Fibroblast of lung (primary cell): ENCODE measurements at regions not wholly inside any gene's neighbourhood (a gene's known extent, or its start where the extent isn't known, plus 50 kb on each side); places are given as distances from the start of the nearest gene placed in this dataset.

Source experiments
- CTCF ChIP-seq, 2 donors: IDR thresholded peaks in 1 of 2; conservative IDR thresholded peaks in 1 of 2; 1 replicate in 1 of 2; 2 replicates in 1 of 2; pipeline ENCODE4 v1.5.1; 2011 to 2012; ENCODE audit warnings: low read length in 2 of 2, control low read depth in 1 of 2, inconsistent platforms in 1 of 2, low read depth in 1 of 2, mild to moderate bottlenecking in 1 of 2
- EZH2 ChIP-seq: IDR thresholded peaks from 2 replicates; pipeline ENCODE4 v1.5.1; 2012; ENCODE audit warnings: low read length, control low read depth, mild to moderate bottlenecking; ENCODE audit errors: missing control alignments

- TF ChIP-seq EZH2 (no peak), CTCF (conservative IDR thresholded peaks at IDR 0.05 in 1 of 2, IDR thresholded peaks at IDR 0.05 in 1 of 2; ENCODE audit: low read depth in 1 of 2, low read length in 2 of 2) (no peak)
Measured at GRCh38 chr4:85177679-85178078, 211.2 kb upstream of the WDFY3 start.
